Peyer's patch (tissue), 4 donors: ENCODE measurements at regions not wholly inside any gene's neighbourhood (a gene's known extent, or its start where the extent isn't known, plus 50 kb on each side); places are given as distances from the start of the nearest gene placed in this dataset.

ENCODE experiments used
- CTCF ChIP-seq, 6 experiments: fragments of 450-650 bp in 4 of 6; fragments of 200-600 bp in 2 of 6; sonication (generic) in 1 of 6; IDR thresholded peaks; one replicate each; pipeline ENCODE4 v1.5.1; 2017 to 2019; ENCODE audit warnings: antibody characterized with exemption in 6 of 6, mild to moderate bottlenecking in 3 of 6, moderate library complexity in 1 of 6
- POLR2A ChIP-seq, 2 donors: fragments of 450-650 bp; IDR thresholded peaks; one replicate each; pipeline ENCODE4 v1.5.1; 2017; ENCODE audit warnings: antibody characterized with exemption in 2 of 2, mild to moderate bottlenecking in 2 of 2, moderate library complexity in 2 of 2

- TF ChIP-seq CTCF (IDR thresholded peaks at IDR 0.05) (no peak), POLR2A (IDR thresholded peaks at IDR 0.05) (no peak)
Measured at GRCh38 chr15:66912441-66912840, 153.0 kb upstream of the SMAD3 start.
